Body of pancreas (tissue), 4 donors: ENCODE measurements at regions not wholly inside any gene's neighbourhood (a gene's known extent, or its start where the extent isn't known, plus 50 kb on each side); places are given as distances from the start of the nearest gene placed in this dataset.

Source experiments
- CTCF ChIP-seq, 7 experiments: fragments of 450-650 bp in 4 of 7; fragments of 200-600 bp in 3 of 7; sonication (generic) in 3 of 7; IDR thresholded peaks; one replicate each; pipeline ENCODE4 v1.5.1; 2016 to 2019; ENCODE audit warnings: antibody characterized with exemption in 7 of 7
- POLR2A ChIP-seq, 3 donors: fragments of 450-650 bp; IDR thresholded peaks; one replicate each; pipeline ENCODE4 v1.6.1; 2016; ENCODE audit warnings: antibody characterized with exemption in 3 of 3, mild to moderate bottlenecking in 2 of 3

GRCh38 chr17:70332356-70333210, 163.3 kb downstream of the KCNJ2 start:
- TF ChIP-seq CTCF (IDR thresholded peaks at IDR 0.05) (no peak), POLR2A (IDR thresholded peaks at IDR 0.05) (no peak)
